Loucy (cell line): ENCODE measurements at regions not wholly inside any gene's neighbourhood (a gene's known extent, or its start where the extent isn't known, plus 50 kb on each side); places are given as distances from the start of the nearest gene placed in this dataset.

ENCODE experiments used
- CTCF ChIP-seq: fragments of 200-600 bp; sonication (generic); conservative IDR thresholded peaks from 2 replicates; pipeline ENCODE4 v1.5.1; 2014; ENCODE audit warnings: mild to moderate bottlenecking, antibody characterized with exemption, low read length
- EZH2phosphoT487 ChIP-seq: fragments of 200-600 bp; IDR thresholded peaks from 2 replicates; pipeline ENCODE4 v1.6.1; 2018; ENCODE audit warnings: antibody characterized with exemption, mild to moderate bottlenecking, moderate library complexity, borderline replicate concordance

GRCh38 chr3:83048556-83048955 is 1287.1 kb upstream of the GBE1 start:
- TF ChIP-seq CTCF, result no peak
- no peak for TF ChIP-seq EZH2phosphoT487
